HG02678 (cell line): ENCODE measurements at regions not wholly inside any gene's neighbourhood (a gene's known extent, or its start where the extent isn't known, plus 50 kb on each side); places are given as distances from the start of the nearest gene placed in this dataset.

Experiments used
- ATAC-seq: cut with Tn5 transposase; IDR thresholded peaks from one replicate; pipeline ENCODE4 v1.9.1; 2021; ENCODE audit warnings: mild to moderate bottlenecking, moderate library complexity; ENCODE audit not compliant: unreplicated experiment

GRCh38 chr11:115765803-115766239, 261.6 kb upstream of the CADM1 start:
- ATAC-seq: no peak

GRCh38 chr11:115764176-115764575, 260.0 kb upstream of the CADM1 start:
- no peak for ATAC-seq

GRCh38 chr11:115761817-115762216, 257.6 kb upstream of the CADM1 start:
- no peak for ATAC-seq

GRCh38 chr11:115761348-115761747, 257.1 kb upstream of the CADM1 start:
- no peak for ATAC-seq

GRCh38 chr11:115760461-115761320, 256.5 kb upstream of the CADM1 start:
- no peak for ATAC-seq

- ATAC-seq: no peak
Measured at GRCh38 chr11:115759622-115760460, 255.6 kb upstream of the CADM1 start.

GRCh38 chr11:115758011-115758410, 253.8 kb upstream of the CADM1 start:
- no peak for ATAC-seq

- ATAC-seq: no peak
Measured at GRCh38 chr11:115751243-115752015, 247.2 kb upstream of the CADM1 start.

GRCh38 chr11:115745610-115746512, 241.6 kb upstream of the CADM1 start:
- ATAC-seq: no peak

GRCh38 chr11:115745066-115745465, 240.9 kb upstream of the CADM1 start:
- ATAC-seq: no peak

- no peak for ATAC-seq
Measured at GRCh38 chr11:115743719-115744118, 239.5 kb upstream of the CADM1 start.

- no peak for ATAC-seq
Measured at GRCh38 chr11:115741376-115742107, 237.3 kb upstream of the CADM1 start.

GRCh38 chr11:115740324-115740723, 236.1 kb upstream of the CADM1 start:
- no peak for ATAC-seq

- no peak for ATAC-seq
Measured at GRCh38 chr11:115739878-115740277, 235.7 kb upstream of the CADM1 start.

GRCh38 chr11:115739146-115739545, 234.9 kb upstream of the CADM1 start:
- ATAC-seq: no peak

GRCh38 chr11:115737875-115738274, 233.7 kb upstream of the CADM1 start:
- ATAC-seq: no peak

- no peak for ATAC-seq
Measured at GRCh38 chr11:115736146-115736545, 231.9 kb upstream of the CADM1 start.

- ATAC-seq: no peak
Measured at GRCh38 chr11:115724666-115725065, 220.5 kb upstream of the CADM1 start.

GRCh38 chr11:115722711-115723110, 218.5 kb upstream of the CADM1 start:
- ATAC-seq: no peak
